COR-L47 (cell line): ENCODE measurements at regions not wholly inside any gene's neighbourhood (a gene's known extent, or its start where the extent isn't known, plus 50 kb on each side); places are given as distances from the start of the nearest gene placed in this dataset.

Source experiments
- DNase-seq: peaks from one replicate; lab custom pipeline; 2025; lab: John Stamatoyannopoulos, UW

DNA sequence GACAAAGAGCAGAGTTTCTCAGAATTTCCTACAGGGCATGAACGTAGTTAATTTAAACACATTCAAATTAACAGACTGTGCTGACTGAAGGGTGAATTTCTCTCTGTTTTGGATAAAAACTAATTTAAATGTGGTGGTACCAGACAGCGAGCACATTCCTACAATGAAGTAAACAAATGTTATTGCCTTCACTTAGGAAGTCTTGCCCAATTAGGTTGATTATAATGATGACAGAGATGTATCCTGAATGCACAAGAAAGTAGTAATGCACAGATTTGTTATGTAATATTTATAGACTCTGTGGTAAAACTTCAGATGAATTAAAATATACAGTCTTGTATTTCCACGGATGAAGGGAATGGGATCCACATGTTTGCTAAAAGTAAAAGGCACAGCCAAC is 507.2 kb downstream of the EPHA4 start:
- no peak for DNase-seq

DNA sequence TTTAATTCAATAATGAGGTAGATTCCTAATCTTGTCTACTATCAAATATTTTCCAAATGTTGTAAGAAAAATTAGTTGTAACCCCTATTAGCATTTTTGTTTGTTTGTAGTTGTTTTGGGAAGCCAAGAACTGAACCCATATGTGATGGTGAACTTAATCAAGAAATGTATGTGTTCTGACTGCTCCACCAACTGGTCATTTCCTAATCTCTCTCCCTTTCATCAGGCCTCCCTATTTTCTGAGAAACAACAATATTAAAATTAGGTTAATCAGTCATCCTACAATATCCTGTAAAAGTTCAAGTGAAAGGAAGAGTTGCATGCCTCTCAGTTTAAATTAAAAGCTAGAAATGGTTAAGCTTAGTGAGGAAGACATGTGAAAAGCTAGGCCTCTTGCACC is 504.0 kb downstream of the EPHA4 start:
- DNase-seq = no peak

GRCh38 chr2:221070106-221070505 is 502.0 kb downstream of the EPHA4 start:
- no peak for DNase-seq

GRCh38 chr2:221073326-221074049 is 498.6 kb downstream of the EPHA4 start:
- no peak for DNase-seq

- no peak for DNase-seq
Observed at GRCh38 chr2:221074238-221074637, 497.9 kb downstream of the EPHA4 start.

DNA sequence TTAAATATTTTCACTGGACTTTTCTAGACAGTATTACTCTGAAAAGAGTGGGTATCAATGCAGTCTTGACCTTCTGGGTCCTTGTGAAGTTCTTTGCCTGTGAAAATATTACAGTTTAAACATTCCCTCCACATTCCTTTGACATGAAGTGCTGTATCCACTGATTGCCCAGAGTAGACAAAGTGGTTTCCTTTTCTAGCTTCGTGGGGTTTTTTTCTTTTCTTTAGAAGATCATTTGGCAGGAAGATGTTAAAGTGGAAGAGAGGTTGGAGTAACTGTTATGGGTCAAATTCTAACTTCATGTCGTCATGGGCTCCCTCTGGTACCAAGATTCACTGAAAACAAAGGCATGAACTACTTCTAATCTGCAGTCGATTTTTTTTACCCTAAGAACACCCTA is 496.9 kb downstream of the EPHA4 start:
- no peak for DNase-seq

GRCh38 chr2:221077251-221077650 is 494.9 kb downstream of the EPHA4 start:
- DNase-seq = no peak

DNA sequence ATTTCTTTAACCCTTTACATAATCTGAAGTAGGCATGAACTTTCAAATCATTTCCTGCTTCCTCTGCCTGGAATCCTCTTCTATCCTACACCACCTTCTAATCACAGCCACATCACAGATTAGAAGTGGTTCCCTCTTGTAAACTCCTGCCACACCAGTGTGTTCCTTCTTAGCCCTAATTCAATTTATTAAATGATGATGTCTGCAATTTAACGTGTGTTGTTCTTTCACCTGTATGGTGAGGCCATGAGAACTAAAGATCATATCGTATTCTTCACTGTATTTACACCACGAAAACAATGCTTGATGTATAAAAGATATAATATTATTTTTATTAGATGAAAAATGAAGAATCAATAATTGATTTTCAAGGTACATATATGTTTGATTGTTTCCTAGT is 494.3 kb downstream of the EPHA4 start:
- no peak for DNase-seq

- no peak for DNase-seq
Observed at GRCh38 chr2:221085341-221085900, 486.7 kb downstream of the EPHA4 start.

DNA sequence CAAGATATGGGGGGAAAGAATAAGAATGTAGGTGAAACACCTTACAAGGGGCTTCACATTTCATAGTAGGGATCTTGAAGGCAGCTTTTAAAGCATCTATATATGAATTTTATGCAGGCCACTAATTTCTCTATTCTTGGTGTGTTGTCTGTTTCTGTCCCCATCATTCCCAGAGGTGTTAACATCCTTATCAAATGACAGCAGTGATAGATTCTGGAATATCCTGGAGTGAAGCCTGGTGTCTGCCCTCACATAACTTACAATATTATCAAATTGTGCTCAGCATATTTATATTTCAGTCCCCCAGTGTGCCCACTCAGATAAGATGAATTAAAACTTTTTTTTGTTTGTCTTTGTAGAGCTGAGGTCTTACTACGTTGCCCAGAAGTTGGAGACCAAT is 486.2 kb downstream of the EPHA4 start:
- no peak for DNase-seq

DNA sequence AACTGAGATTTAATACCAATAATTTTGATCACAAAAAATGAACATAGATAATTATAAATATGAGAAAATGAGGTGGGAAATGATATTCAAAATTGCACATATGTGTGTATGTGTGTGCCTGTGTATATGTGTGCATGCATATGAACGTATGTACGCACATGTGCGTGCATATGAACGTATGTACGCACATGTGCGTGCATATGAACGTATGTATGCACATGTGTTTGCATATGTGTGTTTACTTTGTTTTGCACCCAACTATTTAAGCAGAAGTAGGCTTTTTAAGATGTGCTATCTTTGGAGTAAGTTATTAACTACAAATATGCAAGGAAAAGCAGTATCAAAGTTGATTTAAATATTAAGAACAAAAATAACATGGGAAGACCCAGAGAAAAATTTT is 484.3 kb downstream of the EPHA4 start:
- DNase-seq = no peak

DNA sequence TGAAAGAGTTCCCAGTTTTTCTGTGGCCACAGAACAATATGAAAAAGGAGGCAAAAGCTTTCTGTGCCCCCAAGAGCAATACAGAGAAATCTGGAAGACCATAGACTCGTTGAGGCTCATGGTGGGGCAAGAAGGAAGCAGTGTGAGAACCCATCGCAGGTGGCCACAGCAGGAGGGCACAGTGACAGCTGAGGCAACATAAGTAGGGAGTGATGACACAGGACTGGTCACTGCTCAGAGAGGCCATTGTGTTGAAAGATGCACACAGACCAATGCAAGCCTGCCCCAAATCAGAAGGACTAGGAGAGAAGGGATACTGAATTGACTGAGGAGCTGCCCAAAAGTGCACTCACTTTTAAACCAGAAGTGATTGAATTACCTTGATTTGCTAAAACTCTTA is 483.6 kb downstream of the EPHA4 start:
- no peak for DNase-seq

DNA sequence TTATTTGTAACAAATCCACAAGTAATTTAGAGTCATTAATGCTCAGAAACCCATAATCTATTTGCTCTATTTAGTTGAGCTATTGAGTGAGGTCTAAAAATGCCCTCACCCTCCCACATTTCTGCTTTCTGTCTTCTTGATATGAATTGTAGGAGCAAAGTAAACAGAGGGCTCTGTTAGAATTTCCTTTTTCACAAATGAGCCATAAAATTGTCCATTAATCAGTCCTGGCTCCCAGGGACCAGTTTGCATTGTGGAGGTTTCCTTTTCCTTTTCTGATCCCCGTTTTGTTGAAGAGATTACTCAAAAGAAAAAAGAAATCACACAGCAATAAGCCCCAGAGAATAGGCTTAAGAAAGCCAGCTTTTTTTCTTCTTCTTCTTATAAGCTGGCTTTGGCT is 476.7 kb downstream of the EPHA4 start:
- DNase-seq = no peak

- DNase-seq = no peak
Observed at GRCh38 chr2:221096706-221097567, 475.2 kb downstream of the EPHA4 start.

- no peak for DNase-seq
Observed at GRCh38 chr2:221097568-221097915, 474.6 kb downstream of the EPHA4 start.

GRCh38 chr2:221097949-221098348 is 474.2 kb downstream of the EPHA4 start:
- no peak for DNase-seq

- DNase-seq = peak; percentile 2
Observed at GRCh38 chr2:221100467-221101089, 471.5 kb downstream of the EPHA4 start.

- no peak for DNase-seq
Observed at GRCh38 chr2:221102896-221103688, 469.0 kb downstream of the EPHA4 start.

DNA sequence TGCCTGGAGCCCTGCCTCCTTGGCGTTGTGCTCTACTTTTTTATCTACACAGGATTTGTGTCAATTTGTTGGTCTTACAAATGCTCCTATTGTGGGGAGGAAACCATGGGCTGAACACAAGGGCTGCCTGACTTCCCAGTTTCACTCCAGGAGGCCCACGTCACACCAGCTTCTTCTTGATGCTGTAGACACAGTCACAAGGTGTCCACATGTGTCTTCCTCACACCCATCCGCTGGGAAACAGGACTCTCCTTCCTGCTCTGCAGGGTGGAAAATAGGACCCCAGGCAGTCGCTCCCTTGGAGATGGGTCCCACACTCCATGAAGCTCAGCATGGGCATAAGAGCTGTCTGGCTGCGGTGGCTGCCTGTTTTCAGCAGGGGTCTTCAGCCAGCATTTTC is 468.2 kb downstream of the EPHA4 start:
- DNase-seq = no peak

DNA sequence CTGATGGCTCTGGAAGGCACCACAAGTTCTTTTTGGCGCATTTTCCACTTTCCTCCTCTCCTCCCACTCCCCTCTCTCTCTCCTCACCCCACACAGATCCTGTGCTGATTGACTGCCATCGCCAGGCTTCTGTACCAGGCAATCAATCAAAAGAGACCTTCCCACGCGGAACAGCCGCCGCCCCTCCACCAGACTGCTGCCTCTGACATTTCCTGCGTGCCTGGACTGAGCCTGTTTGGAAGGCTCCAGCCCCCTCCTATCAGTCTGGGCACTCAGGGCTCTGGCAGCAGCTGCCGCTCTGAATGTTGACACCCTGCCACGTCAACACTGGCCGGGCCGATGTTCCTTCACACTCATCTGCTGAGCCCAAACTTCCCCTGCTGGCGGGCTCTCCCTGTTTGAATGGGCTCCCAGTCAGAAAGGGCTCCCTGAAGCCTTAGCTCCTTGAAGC is 467.7 kb downstream of the EPHA4 start:
- DNase-seq = peak; percentile 4

GRCh38 chr2:221106241-221106640 is 465.9 kb downstream of the EPHA4 start:
- DNase-seq = no peak

GRCh38 chr2:221107424-221107823 is 464.7 kb downstream of the EPHA4 start:
- no peak for DNase-seq
